ENCODE measurements at regions not wholly inside any gene's neighbourhood (a gene's known extent, or its start where the extent isn't known, plus 50 kb on each side); places are given as distances from the start of the nearest gene placed in this dataset.

DNA sequence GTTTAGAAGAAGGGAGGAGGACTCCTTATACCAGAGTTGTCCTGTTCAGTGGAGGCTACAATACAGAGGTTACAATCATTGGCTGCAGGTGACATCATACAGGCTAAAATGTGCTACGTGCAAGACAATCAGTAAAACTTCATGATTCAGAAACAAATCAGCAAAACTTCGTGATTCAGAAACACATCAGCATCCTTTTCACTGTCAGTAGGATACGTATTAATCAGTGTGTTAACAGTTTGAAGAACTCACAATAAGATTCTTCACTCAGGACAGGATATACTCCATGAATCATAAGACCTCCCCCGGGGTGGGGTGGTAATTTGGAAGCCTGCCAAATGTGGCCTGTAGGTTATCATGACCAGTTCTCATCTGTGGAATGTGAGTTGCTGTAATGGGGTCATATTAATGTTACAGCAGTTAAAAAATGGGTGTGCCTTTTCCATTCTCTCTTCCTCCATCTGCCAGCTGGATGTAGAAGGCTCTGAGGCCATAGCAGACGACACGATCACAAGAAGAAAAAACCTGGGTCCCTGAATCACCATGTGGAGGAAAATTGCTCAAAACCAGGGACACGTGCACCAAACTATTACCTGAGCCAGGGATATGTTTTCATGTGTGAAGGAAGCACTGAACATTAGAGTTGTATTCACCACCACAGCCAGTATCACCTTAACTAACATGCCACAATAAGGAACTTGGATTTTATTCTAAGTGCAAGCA, 134.8 kb upstream of the CREB1 start:
- TF ChIP-seq, protein P1, sequence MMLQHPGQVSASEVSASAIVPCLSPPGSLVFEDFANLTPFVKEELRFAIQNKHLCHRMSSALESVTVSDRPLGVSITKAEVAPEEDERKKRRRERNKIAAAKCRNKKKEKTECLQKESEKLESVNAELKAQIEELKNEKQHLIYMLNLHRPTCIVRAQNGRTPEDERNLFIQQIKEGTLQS (IDR thresholded peaks at IDR 0.05): no peak
- TF ChIP-seq CTCF (IDR thresholded peaks at IDR 0.05; ENCODE audit: low read depth, low read length, missing input control): no peak
- TF ChIP-seq YY1 (IDR thresholded peaks at IDR 0.05): no peak
- TF ChIP-seq RAD21 (IDR thresholded peaks at IDR 0.05): no peak
- TF ChIP-seq GABPA (IDR thresholded peaks at IDR 0.05 in 1 of 2, conservative IDR thresholded peaks at IDR 0.05 in 1 of 2): no peak
- TF ChIP-seq ZBTB33 (IDR thresholded peaks at IDR 0.05): no peak
- no peak for TF ChIP-seq NR2F2 (IDR thresholded peaks at IDR 0.05)

Data from liver (tissue), 3 donors.